ENCODE measurements at regions not wholly inside any gene's neighbourhood (a gene's known extent, or its start where the extent isn't known, plus 50 kb on each side); places are given as distances from the start of the nearest gene placed in this dataset.

DNA sequence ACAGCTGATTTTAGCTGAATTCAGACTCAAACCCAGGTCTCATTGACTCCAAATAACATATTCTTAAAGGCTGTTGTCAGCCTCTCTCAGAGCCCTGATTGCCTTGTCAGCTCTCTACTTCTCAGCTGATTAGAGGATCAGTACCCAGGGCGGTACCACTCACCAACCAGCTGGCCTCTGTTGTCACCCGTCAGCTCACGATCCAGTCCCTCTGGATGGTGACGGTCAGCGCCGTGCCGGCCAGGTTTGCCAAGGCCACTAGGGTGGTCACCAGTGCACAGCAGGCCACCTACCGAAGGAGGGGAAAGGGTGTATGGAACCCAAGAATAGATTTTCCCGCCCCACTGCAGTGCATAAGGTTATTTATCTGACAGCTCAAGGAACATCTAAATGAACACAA is 52.3 kb upstream of the TOMM7 start:
- POLR2A ChIA-PET, result no interaction called here
- DNase-seq, result no peak
- Mint-ChIP-seq H3K9me3 (no peaks in the 10 kb centered on the region), H3K27ac (no peak overlapping the region), H3K36me3 (ENCODE audit: low read depth) (no peaks in the 10 kb centered on the region), H3K27me3 (no peaks in the 10 kb centered on the region), H3K4me1 (peaks cover 3% of the 10 kb centered on the region), H3K4me3 (no peak overlapping the region)
- CTCF ChIA-PET, result interaction anchor here (0.8 to 1.3 kb wide), 2 partner anchors 21 to 169 kb away, joined by 3 read pairs; no protein-coding TSS in a partner anchor

Measured in activated CD4-positive, alpha-beta T cell treated with anti-CD3 and anti-CD28 coated beads, Interleukin-2, amount 10 ng/mL, durations not matched to agents 7 days and 5 days (primary cell).